Fibroblast of pulmonary artery (primary cell): ENCODE measurements at regions not wholly inside any gene's neighbourhood (a gene's known extent, or its start where the extent isn't known, plus 50 kb on each side); places are given as distances from the start of the nearest gene placed in this dataset.

Source experiments
- DNase-seq: peaks from one replicate; pipeline ENCODE4 v3.0.0-alpha.2; 2010; ENCODE audit warnings: low read depth
- H3K4me3 ChIP-seq: replicated peaks from 2 replicates; pipeline ENCODE4 v1.5.1; 2011; ENCODE audit warnings: low read depth, mild to moderate bottlenecking, control low read depth, low read length, moderate library complexity
- TF ChIP-seq, protein P1 (sequence below): IDR thresholded peaks from 2 replicates; pipeline ENCODE4 v1.5.1; 2011; ENCODE audit warnings: mild to moderate bottlenecking, control low read depth, low read length, inconsistent platforms; ENCODE audit errors: missing control alignments

- DNase-seq: no peak
- TF ChIP-seq, protein P1, sequence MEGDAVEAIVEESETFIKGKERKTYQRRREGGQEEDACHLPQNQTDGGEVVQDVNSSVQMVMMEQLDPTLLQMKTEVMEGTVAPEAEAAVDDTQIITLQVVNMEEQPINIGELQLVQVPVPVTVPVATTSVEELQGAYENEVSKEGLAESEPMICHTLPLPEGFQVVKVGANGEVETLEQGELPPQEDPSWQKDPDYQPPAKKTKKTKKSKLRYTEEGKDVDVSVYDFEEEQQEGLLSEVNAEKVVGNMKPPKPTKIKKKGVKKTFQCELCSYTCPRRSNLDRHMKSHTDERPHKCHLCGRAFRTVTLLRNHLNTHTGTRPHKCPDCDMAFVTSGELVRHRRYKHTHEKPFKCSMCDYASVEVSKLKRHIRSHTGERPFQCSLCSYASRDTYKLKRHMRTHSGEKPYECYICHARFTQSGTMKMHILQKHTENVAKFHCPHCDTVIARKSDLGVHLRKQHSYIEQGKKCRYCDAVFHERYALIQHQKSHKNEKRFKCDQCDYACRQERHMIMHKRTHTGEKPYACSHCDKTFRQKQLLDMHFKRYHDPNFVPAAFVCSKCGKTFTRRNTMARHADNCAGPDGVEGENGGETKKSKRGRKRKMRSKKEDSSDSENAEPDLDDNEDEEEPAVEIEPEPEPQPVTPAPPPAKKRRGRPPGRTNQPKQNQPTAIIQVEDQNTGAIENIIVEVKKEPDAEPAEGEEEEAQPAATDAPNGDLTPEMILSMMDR: no peak
- no peak overlapping the region for H3K4me3 ChIP-seq
These were observed 221.1 kb upstream of the NUDT12 start for GRCh38 chr5:103783669-103784068.

GRCh38 chr5:103780794-103781193, 218.2 kb upstream of the NUDT12 start:
- TF ChIP-seq, protein P1: no peak
- no peak for DNase-seq

DNA sequence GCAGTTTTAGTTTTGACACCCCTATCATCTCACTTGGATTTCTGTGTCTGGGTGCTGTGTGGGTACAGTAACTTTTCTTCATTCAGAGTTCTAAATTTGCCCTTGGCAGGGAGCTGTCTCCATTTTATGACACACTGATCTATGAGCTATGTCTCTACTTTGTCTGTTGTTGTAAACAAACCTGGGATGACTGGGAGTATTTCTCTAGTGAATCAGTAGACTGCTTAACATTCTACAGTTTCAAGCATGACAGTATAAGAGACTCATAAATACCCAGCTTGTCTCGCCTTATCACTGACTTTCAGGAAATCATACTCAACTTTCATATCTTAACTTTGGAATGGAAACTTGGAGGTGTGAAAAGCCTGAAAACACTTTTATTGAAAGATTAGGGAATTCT, 212.1 kb upstream of the NUDT12 start:
- H3K4me3 ChIP-seq: no peak overlapping the region
- no peak for DNase-seq
- TF ChIP-seq, protein P1: no peak

More at GRCh38 chr5:103780794-103781193, 218.2 kb upstream of the NUDT12 start:
- no peak overlapping the region for H3K4me3 ChIP-seq

DNA sequence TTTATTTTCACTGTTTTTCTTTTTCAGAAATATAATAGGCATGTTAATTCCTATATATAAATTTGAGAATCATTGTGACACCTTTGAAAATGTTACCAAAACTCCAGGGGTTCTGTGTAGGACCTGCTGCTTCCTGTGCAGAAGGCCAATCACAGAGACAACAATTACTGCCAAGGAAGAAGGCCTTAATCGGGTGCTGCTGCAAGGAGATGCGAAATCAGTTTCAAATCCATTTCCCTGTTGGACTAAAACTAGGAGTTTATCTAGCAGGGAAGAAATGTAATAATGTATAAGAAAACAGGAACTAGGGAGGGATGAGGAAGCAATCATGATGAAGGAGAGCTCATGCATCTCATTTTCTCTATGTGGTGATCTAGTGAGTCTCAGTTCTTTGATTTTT, 209.7 kb upstream of the NUDT12 start:
- TF ChIP-seq, protein P1: no peak
- H3K4me3 ChIP-seq: no peak overlapping the region
- no peak for DNase-seq

- DNase-seq: no peak
- TF ChIP-seq, protein P1: no peak
- H3K4me3 ChIP-seq: no peak overlapping the region
These were observed 201.8 kb upstream of the NUDT12 start for GRCh38 chr5:103764403-103764802.

- no peak for DNase-seq
- H3K4me3 ChIP-seq: no peak overlapping the region
- TF ChIP-seq, protein P1: no peak
These were observed 196.4 kb upstream of the NUDT12 start for GRCh38 chr5:103758996-103759395.

GRCh38 chr5:103755974-103756373, 193.4 kb upstream of the NUDT12 start:
- no peak for DNase-seq
- H3K4me3 ChIP-seq: no peak overlapping the region
- TF ChIP-seq, protein P1: no peak
